ENCODE measurements at regions not wholly inside any gene's neighbourhood (a gene's known extent, or its start where the extent isn't known, plus 50 kb on each side); places are given as distances from the start of the nearest gene placed in this dataset.
"Not testable (repeated sequence)": the region's sequence is repeated elsewhere in the genome, so short reads cannot be mapped to it uniquely, and the experiment has no call there.

GRCh38 chrX:840556-840955 is 210.0 kb downstream of the SHOX start:
- no peak for ATAC-seq
- no peaks in the 10 kb centered on the region for H3K4me1 ChIP-seq (ENCODE audit: insufficient read depth)
- H3K9me3 Mint-ChIP-seq = peaks cover 57% of the 10 kb centered on the region

GRCh38 chrX:838666-839065 is 208.1 kb downstream of the SHOX start:
- H3K9me2 ChIP-seq (ENCODE audit: insufficient read depth); H4K20me1 ChIP-seq (replicated peaks; ENCODE audit: insufficient read depth); H3K27ac Mint-ChIP-seq; H3K4me1 ChIP-seq (ENCODE audit: insufficient read depth); DNase-seq (ENCODE audit: low spot score); H3K4me3 Mint-ChIP-seq; H3F3A ChIP-seq (replicated peaks; ENCODE audit: low read depth); H3K4me2 ChIP-seq; H3K27me3 Mint-ChIP-seq (ENCODE audit: insufficient read depth, low read depth, poor library complexity); H3K79me2 ChIP-seq (replicated peaks; ENCODE audit: insufficient read depth); H2AFZ ChIP-seq; ATAC-seq; H3K4me3 ChIP-seq; H3K4me1 Mint-ChIP-seq; H3K36me3 ChIP-seq (ENCODE audit: insufficient read depth); H3K27ac ChIP-seq (ENCODE audit: low read depth); H3K27me3 ChIP-seq (ENCODE audit: insufficient read depth): not testable (repeated sequence)
- H3K36me3 Mint-ChIP-seq (ENCODE audit: low read depth) = peaks cover 40% of the 10 kb centered on the region
- peaks cover 75% of the 10 kb centered on the region for H3K9me3 Mint-ChIP-seq

More at GRCh38 chrX:840556-840955, 210.0 kb downstream of the SHOX start:
- Mint-ChIP-seq H3K27me3 (ENCODE audit: insufficient read depth, low read depth, poor library complexity) (peaks cover 8% of the 10 kb centered on the region), H3K27ac (no peak overlapping the region), H3K4me1 (no peaks in the 10 kb centered on the region), H3K36me3 (ENCODE audit: low read depth) (peaks cover 30% of the 10 kb centered on the region), H3K4me3 (no peak overlapping the region)
- H3F3A ChIP-seq (replicated peaks; ENCODE audit: low read depth) = no peaks in the 10 kb centered on the region
- no peaks in the 10 kb centered on the region for H3K36me3 ChIP-seq (ENCODE audit: insufficient read depth)
- DNase-seq (ENCODE audit: low spot score) = no peak
- H3K27me3 ChIP-seq (ENCODE audit: insufficient read depth) = no peaks in the 10 kb centered on the region
- H3K9me2 ChIP-seq (ENCODE audit: insufficient read depth) = no peaks in the 10 kb centered on the region
- no peaks in the 10 kb centered on the region for H4K20me1 ChIP-seq (replicated peaks; ENCODE audit: insufficient read depth)
- H3K4me2 ChIP-seq = no peak overlapping the region
- H2AFZ ChIP-seq = no peak overlapping the region
- H3K27ac ChIP-seq (ENCODE audit: low read depth) = no peak overlapping the region
- TF ChIP-seq CREB1 (CRISPR knock-in tag; IDR thresholded peaks at IDR 0.05; ENCODE audit: low read depth) = no peak
- no peak for TF ChIP-seq NANOG (IDR thresholded peaks at IDR 0.05; ENCODE audit: borderline replicate concordance)
- no peak for TF ChIP-seq ZNF331 (CRISPR knock-in tag; IDR thresholded peaks at IDR 0.05; ENCODE audit: low read depth)
- H3K79me2 ChIP-seq (replicated peaks; ENCODE audit: insufficient read depth) = no peaks in the 10 kb centered on the region
- no peak overlapping the region for H3K4me3 ChIP-seq

GRCh38 chrX:835857-836256 is 205.3 kb downstream of the SHOX start:
- H3K36me3 ChIP-seq (ENCODE audit: insufficient read depth); H3K27me3 Mint-ChIP-seq (ENCODE audit: insufficient read depth, low read depth, poor library complexity); H3K4me2 ChIP-seq; ATAC-seq; H3K4me3 Mint-ChIP-seq; H3K4me1 Mint-ChIP-seq; DNase-seq (ENCODE audit: low spot score); H3K4me3 ChIP-seq; H3K4me1 ChIP-seq (ENCODE audit: insufficient read depth); H3F3A ChIP-seq (replicated peaks; ENCODE audit: low read depth); H3K27ac Mint-ChIP-seq; H4K20me1 ChIP-seq (replicated peaks; ENCODE audit: insufficient read depth); H3K27ac ChIP-seq (ENCODE audit: low read depth); H3K9me2 ChIP-seq (ENCODE audit: insufficient read depth); H3K79me2 ChIP-seq (replicated peaks; ENCODE audit: insufficient read depth); H3K27me3 ChIP-seq (ENCODE audit: insufficient read depth); H2AFZ ChIP-seq: not testable (repeated sequence)
- peaks cover 44% of the 10 kb centered on the region for H3K36me3 Mint-ChIP-seq (ENCODE audit: low read depth)
- H3K9me3 Mint-ChIP-seq = peaks cover 79% of the 10 kb centered on the region

- Histone ChIP-seq H3K27ac (ENCODE audit: low read depth) (no peak overlapping the region), H4K20me1 (replicated peaks; ENCODE audit: insufficient read depth) (no peaks in the 10 kb centered on the region), H3K36me3 (ENCODE audit: insufficient read depth) (no peaks in the 10 kb centered on the region), H3K4me2 (no peak overlapping the region), H3F3A (replicated peaks; ENCODE audit: low read depth) (no peaks in the 10 kb centered on the region), H3K27me3 (ENCODE audit: insufficient read depth) (no peaks in the 10 kb centered on the region), H3K4me1 (ENCODE audit: insufficient read depth) (peaks cover 6% of the 10 kb centered on the region; the same call in 1 of the 2 replicates), H3K9me2 (ENCODE audit: insufficient read depth) (no peaks in the 10 kb centered on the region), H2AFZ (0 out of 2 replicates have a peak overlapping the region, but pooled peaks have one; percentile 0), H3K4me3 (no peak overlapping the region), H3K79me2 (replicated peaks; ENCODE audit: insufficient read depth) (no peaks in the 10 kb centered on the region)
- TF ChIP-seq EZH2 (IDR thresholded peaks at IDR 0.05; ENCODE audit: low read depth, unreplicated experiment) = no peak
- TF ChIP-seq ZNF331 (CRISPR knock-in tag; IDR thresholded peaks at IDR 0.05; ENCODE audit: low read depth) = no peak
- TF ChIP-seq ETS1 (IDR thresholded peaks at IDR 0.05) = no peak
- TF ChIP-seq JUNB (IDR thresholded peaks at IDR 0.05; ENCODE audit: unreplicated experiment) = no peak
- TF ChIP-seq POLR2AphosphoS5 (IDR thresholded peaks at IDR 0.05; ENCODE audit: low read depth) = no peak
- no peak for TF ChIP-seq EZH2phosphoT487 (IDR thresholded peaks at IDR 0.05; ENCODE audit: unreplicated experiment)
- Mint-ChIP-seq H3K36me3 (ENCODE audit: low read depth) (peaks cover 31% of the 10 kb centered on the region), H3K4me3 (no peak overlapping the region), H3K9me3 (peaks cover 81% of the 10 kb centered on the region), H3K27ac (no peak overlapping the region), H3K4me1 (no peaks in the 10 kb centered on the region), H3K27me3 (ENCODE audit: insufficient read depth, low read depth, poor library complexity) (peaks cover 6% of the 10 kb centered on the region)
- peak; percentile 43 for DNase-seq (ENCODE audit: low spot score)
- ATAC-seq = no peak
Observed at GRCh38 chrX:830532-830931, 199.9 kb downstream of the SHOX start.

Measured in GM23338 (cell line).